ENCODE measurements at regions not wholly inside any gene's neighbourhood (a gene's known extent, or its start where the extent isn't known, plus 50 kb on each side); places are given as distances from the start of the nearest gene placed in this dataset.

- Mint-ChIP-seq H3K27ac (no peak overlapping the region), H3K36me3 (no peaks in the 10 kb centered on the region), H3K4me3 (no peak overlapping the region), H3K4me1 (ENCODE audit: unreplicated experiment) (peaks cover 5% of the 10 kb centered on the region), H3K27me3 (peaks cover 17% of the 10 kb centered on the region), H3K9me3 (no peaks in the 10 kb centered on the region)
- no peak for DNase-seq (ENCODE audit: extremely low spot score, unreplicated experiment)
- TF ChIP-seq CTCF (conservative IDR thresholded peaks at IDR 0.05), result no peak
These were observed 89.8 kb upstream of the LSM14A start for GRCh38 chr19:34082289-34083077.

- H3K4me3 Mint-ChIP-seq, result no peak overlapping the region
- no peak for TF ChIP-seq CTCF (conservative IDR thresholded peaks at IDR 0.05)
- H3K9me3 Mint-ChIP-seq, result no peaks in the 10 kb centered on the region
- peaks cover 14% of the 10 kb centered on the region for H3K27me3 Mint-ChIP-seq
- H3K27ac Mint-ChIP-seq, result no peak overlapping the region
- H3K4me1 Mint-ChIP-seq (ENCODE audit: unreplicated experiment), result peaks cover 5% of the 10 kb centered on the region
- DNase-seq (ENCODE audit: extremely low spot score, unreplicated experiment), result no peak
- no peaks in the 10 kb centered on the region for H3K36me3 Mint-ChIP-seq
These were observed 87.7 kb upstream of the LSM14A start for GRCh38 chr19:34084396-34085145.

- H3K27me3 Mint-ChIP-seq, result peaks cover 14% of the 10 kb centered on the region
- no peak for DNase-seq (ENCODE audit: extremely low spot score, unreplicated experiment)
- H3K27ac Mint-ChIP-seq, result no peak overlapping the region
- H3K36me3 Mint-ChIP-seq, result no peaks in the 10 kb centered on the region
- TF ChIP-seq CTCF (conservative IDR thresholded peaks at IDR 0.05), result no peak
- H3K4me1 Mint-ChIP-seq (ENCODE audit: unreplicated experiment), result peaks cover 5% of the 10 kb centered on the region
- H3K9me3 Mint-ChIP-seq, result no peaks in the 10 kb centered on the region
- H3K4me3 Mint-ChIP-seq, result no peak overlapping the region
These were observed 87.0 kb upstream of the LSM14A start for GRCh38 chr19:34085336-34085735.

- Mint-ChIP-seq H3K36me3 (no peaks in the 10 kb centered on the region), H3K27me3 (peaks cover 7% of the 10 kb centered on the region), H3K4me1 (ENCODE audit: unreplicated experiment) (no peaks in the 10 kb centered on the region), H3K9me3 (no peaks in the 10 kb centered on the region), H3K27ac (no peak overlapping the region), H3K4me3 (no peak overlapping the region)
- no peak for TF ChIP-seq CTCF (conservative IDR thresholded peaks at IDR 0.05)
- no peak for DNase-seq (ENCODE audit: extremely low spot score, unreplicated experiment)
These were observed 84.0 kb upstream of the LSM14A start for GRCh38 chr19:34088292-34088691.

- no peak for DNase-seq (ENCODE audit: extremely low spot score, unreplicated experiment)
- H3K36me3 Mint-ChIP-seq, result no peaks in the 10 kb centered on the region
- H3K4me1 Mint-ChIP-seq (ENCODE audit: unreplicated experiment), result no peaks in the 10 kb centered on the region
- H3K27ac Mint-ChIP-seq, result no peak overlapping the region
- TF ChIP-seq CTCF (conservative IDR thresholded peaks at IDR 0.05), result no peak
- H3K9me3 Mint-ChIP-seq, result no peaks in the 10 kb centered on the region
- H3K4me3 Mint-ChIP-seq, result no peak overlapping the region
- peaks cover 7% of the 10 kb centered on the region for H3K27me3 Mint-ChIP-seq
These were observed 82.7 kb upstream of the LSM14A start for GRCh38 chr19:34089566-34089965.

Data from type B pancreatic cell (in vitro differentiated cells).